ENCODE measurements at regions not wholly inside any gene's neighbourhood (a gene's known extent, or its start where the extent isn't known, plus 50 kb on each side); places are given as distances from the start of the nearest gene placed in this dataset.
A peak's percentile ranks its signal among the peaks of the same experiment; 100 is the strongest.

DNA sequence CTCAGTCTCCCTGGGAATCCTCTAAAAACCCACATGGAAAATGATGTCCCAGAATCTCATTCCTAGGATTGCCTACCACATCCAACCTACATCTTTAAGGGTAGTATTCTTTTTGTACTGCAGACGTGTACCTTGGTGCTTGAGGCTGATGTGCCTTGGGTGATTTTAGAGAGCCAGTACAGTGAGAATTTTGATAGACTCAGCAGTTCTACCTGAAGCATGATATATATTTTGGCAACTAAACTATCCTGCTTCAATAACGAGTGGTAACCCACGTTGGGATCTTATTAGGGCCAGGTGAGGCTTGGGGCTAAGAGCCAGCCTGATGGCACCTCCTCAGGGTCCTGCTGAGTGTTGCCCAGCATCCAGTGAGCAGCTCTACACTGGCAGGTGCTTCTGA is 140.4 kb downstream of the ZNF518B start:
- ATAC-seq (no peak), DNase-seq (ENCODE audit: low read depth, low spot score) (no peak), FAIRE-seq (no peak)
- in situ Hi-C loops (cut with MboI): no loop called here
- H4K20me1 ChIP-seq (ENCODE audit: control insufficient read depth, insufficient read depth): no peaks in the 10 kb centered on the region
- no peaks in the 10 kb centered on the region for H3K9me3 ChIP-seq (replicated peaks; ENCODE audit: control insufficient read depth, insufficient read depth, low read length)
- POLR2A ChIA-PET: no interaction called here
- no peak overlapping the region for H3K27ac ChIP-seq (ENCODE audit: control insufficient read depth, insufficient read depth)
- H3K4me3 ChIP-seq: no peak overlapping the region
- SMC1A ChIA-PET (ENCODE audit: uncharacterized antibody, unreplicated experiment): no interaction called here
- no TSS peak for BruUV-seq (replicated peaks)
- H3K79me2 ChIP-seq (ENCODE audit: control insufficient read depth, insufficient read depth, low read length): no peaks in the 10 kb centered on the region
- RAD21 ChIA-PET (ENCODE audit: unreplicated experiment): no interaction called here
- no peaks in the 10 kb centered on the region for H3K4me1 ChIP-seq (ENCODE audit: control insufficient read depth, insufficient read depth, low read length)
- TF ChIP-seq CHD1 (IDR thresholded peaks at IDR 0.05; ENCODE audit: low read depth, low read length) (no peak), ZNF384 (IDR thresholded peaks at IDR 0.05; ENCODE audit: borderline replicate concordance, low read depth, low read length) (no peak), ZNF274 (IDR thresholded peaks at IDR 0.05; ENCODE audit: insufficient read depth, insufficient read length) (no peak), MTA2 (IDR thresholded peaks at IDR 0.05; ENCODE audit: low read depth) (no peak), JUNB (IDR thresholded peaks at IDR 0.05) (no peak)
- no peaks in the 10 kb centered on the region; a peak in 1 of 4 replicates for H3K27me3 ChIP-seq (replicated peaks in 1 of 2; ENCODE audit: control insufficient read depth in 2 of 2, insufficient read depth in 2 of 2, low read length in 1 of 2)
- H2AFZ ChIP-seq (ENCODE audit: control insufficient read depth, low read depth, low read length): no peak overlapping the region
- no peak overlapping the region for H3K9ac ChIP-seq (ENCODE audit: control insufficient read depth, insufficient read depth, low read length)
- WGBS (ENCODE audit: insufficient coverage, insufficient replicate concordance, low lambda C conversion rate, missing lambda C conversion rate): 10% methylated on average over 3 of the region's 3 CpGs
- intact Hi-C loops (cut with micrococcal nuclease; ENCODE audit: unreplicated experiment): no loop called here
- H3K4me2 ChIP-seq (ENCODE audit: control insufficient read depth, insufficient read depth): no peak overlapping the region
- no peaks in the 10 kb centered on the region for H3K36me3 ChIP-seq (ENCODE audit: control insufficient read depth in 2 of 2, insufficient read depth in 2 of 2, low read length in 1 of 2)
- CTCF ChIA-PET: no interaction called here

DNA sequence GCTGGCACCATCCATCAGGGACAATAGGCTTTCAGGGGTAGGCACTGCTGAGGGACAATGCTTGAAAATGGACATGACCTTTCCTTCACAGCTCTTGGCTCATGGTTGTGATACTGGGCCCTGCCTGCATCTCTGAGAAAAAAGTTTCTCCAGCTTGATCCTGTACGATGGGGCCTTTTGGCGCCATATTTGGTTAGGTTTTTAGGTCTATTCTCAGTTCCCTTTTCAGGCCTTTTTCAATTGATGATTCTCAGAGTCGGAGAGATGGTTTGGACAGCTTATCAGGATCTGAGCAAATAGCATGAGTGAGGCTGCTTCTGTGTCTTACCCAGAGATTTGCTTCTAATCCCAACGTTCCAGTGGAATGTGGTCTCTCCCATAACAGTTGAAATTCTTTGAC is 141.6 kb downstream of the ZNF518B start:
- SMC1A ChIA-PET (ENCODE audit: uncharacterized antibody, unreplicated experiment): interaction anchor here (1.0 kb wide), 1 partner anchor 13 kb away, joined by 3 read pairs; no protein-coding TSS in a partner anchor
- no peaks in the 10 kb centered on the region; a peak in 1 of 4 replicates for H3K27me3 ChIP-seq (replicated peaks in 1 of 2; ENCODE audit: control insufficient read depth in 2 of 2, insufficient read depth in 2 of 2, low read length in 1 of 2)
- no peak overlapping the region for H3K9ac ChIP-seq (ENCODE audit: control insufficient read depth, insufficient read depth, low read length)
- no peak overlapping the region for H3K4me2 ChIP-seq (ENCODE audit: control insufficient read depth, insufficient read depth)
- no peak overlapping the region for H3K27ac ChIP-seq (ENCODE audit: control insufficient read depth, insufficient read depth)
- FAIRE-seq (no peak), ATAC-seq (peak; percentile 53; the same call in 2 of the 3 replicates), DNase-seq (ENCODE audit: low read depth, low spot score) (no peak)
- H3K79me2 ChIP-seq (ENCODE audit: control insufficient read depth, insufficient read depth, low read length): no peaks in the 10 kb centered on the region
- no peaks in the 10 kb centered on the region for H3K36me3 ChIP-seq (ENCODE audit: control insufficient read depth in 2 of 2, insufficient read depth in 2 of 2, low read length in 1 of 2)
- no peak for TF ChIP-seq FOS (IDR thresholded peaks at IDR 0.05; ENCODE audit: borderline replicate concordance, extremely low read depth, insufficient read length)
- TF ChIP-seq LARP7 (IDR thresholded peaks at IDR 0.05): no peak
- no peak for TF ChIP-seq ZSCAN29 (IDR thresholded peaks at IDR 0.05)
- TF ChIP-seq NFYA (IDR thresholded peaks at IDR 0.05; ENCODE audit: borderline replicate concordance, low read depth, low read length): no peak
- TF ChIP-seq RB1 (IDR thresholded peaks at IDR 0.05; ENCODE audit: borderline replicate concordance): no peak
- peak in 1 of 2 experiments; percentile 68; a peak in 1 of 4 replicates for TF ChIP-seq SRF (IDR thresholded peaks at IDR 0.05; ENCODE audit: low read depth in 2 of 2, low read length in 2 of 2)
- no peak for TF ChIP-seq TBL1XR1 (IDR thresholded peaks at IDR 0.05; ENCODE audit: low read depth, low read length)
- no peak for TF ChIP-seq RAD21 (IDR thresholded peaks at IDR 0.05; ENCODE audit: insufficient read depth, low read depth, low read length)
- TF ChIP-seq, protein P1, sequence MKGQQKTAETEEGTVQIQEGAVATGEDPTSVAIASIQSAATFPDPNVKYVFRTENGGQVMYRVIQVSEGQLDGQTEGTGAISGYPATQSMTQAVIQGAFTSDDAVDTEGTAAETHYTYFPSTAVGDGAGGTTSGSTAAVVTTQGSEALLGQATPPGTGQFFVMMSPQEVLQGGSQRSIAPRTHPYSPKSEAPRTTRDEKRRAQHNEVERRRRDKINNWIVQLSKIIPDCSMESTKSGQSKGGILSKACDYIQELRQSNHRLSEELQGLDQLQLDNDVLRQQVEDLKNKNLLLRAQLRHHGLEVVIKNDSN (IDR thresholded peaks at IDR 0.05; ENCODE audit: borderline replicate concordance, extremely low read length, insufficient read depth, low read depth, low read length): no peak
- peak; percentile 80 for TF ChIP-seq SPI1 (IDR thresholded peaks at IDR 0.05; ENCODE audit: borderline replicate concordance, insufficient read depth, low read depth, low read length)
- TF ChIP-seq ZNF24 (IDR thresholded peaks at IDR 0.05): no peak
- POLR2A ChIA-PET: no interaction called here
- H3K4me1 ChIP-seq (ENCODE audit: control insufficient read depth, insufficient read depth, low read length): no peaks in the 10 kb centered on the region
- H2AFZ ChIP-seq (ENCODE audit: control insufficient read depth, low read depth, low read length): no peak overlapping the region
- no peaks in the 10 kb centered on the region for H3K9me3 ChIP-seq (replicated peaks; ENCODE audit: control insufficient read depth, insufficient read depth, low read length)
- CTCF ChIA-PET: no interaction called here
- RAD21 ChIA-PET (ENCODE audit: unreplicated experiment): no interaction called here
- no peak overlapping the region for H3K4me3 ChIP-seq
- no peaks in the 10 kb centered on the region for H4K20me1 ChIP-seq (ENCODE audit: control insufficient read depth, insufficient read depth)
- BruUV-seq (replicated peaks): no TSS peak
- intact Hi-C loops (cut with micrococcal nuclease; ENCODE audit: unreplicated experiment) (no loop called here), in situ Hi-C loops (cut with MboI) (no loop called here)
- 24% methylated on average over 4 of the region's 4 CpGs for WGBS (ENCODE audit: insufficient coverage, insufficient replicate concordance, low lambda C conversion rate, missing lambda C conversion rate)
